K562 (cell line): ENCODE measurements at regions not wholly inside any gene's neighbourhood (a gene's known extent, or its start where the extent isn't known, plus 50 kb on each side); places are given as distances from the start of the nearest gene placed in this dataset.

Experiments
- AFF4 ChIP-seq: sonication (generic); formaldehyde crosslinking; IDR thresholded peaks from 2 replicates; pipeline ENCODE4 v1.8.0; 2023; ENCODE audit warnings: mild to moderate bottlenecking, missing genetic modification reagents
- BHLHE40 ChIP-seq: IDR thresholded peaks from 2 replicates; pipeline ENCODE4 v1.6.1; 2011; ENCODE audit warnings: low read length, improper control_type of control experiment
- CBX3 ChIP-seq, 2 experiments: IDR thresholded peaks; 1 replicate in 1 of 2; 2 replicates in 1 of 2; pipeline ENCODE4 v1.6.1; 2012; ENCODE audit warnings: inconsistent platforms in 2 of 2, low read length in 2 of 2, borderline replicate concordance in 1 of 2, control low read depth in 1 of 2
- CREB1 ChIP-seq, 2 experiments: sonication (generic) in 1 of 2; formaldehyde crosslinking in 1 of 2; IDR thresholded peaks; 2 replicates each; pipeline versions ENCODE4 v1.6.1 to v1.8.0; 2012 to 2022; ENCODE audit warnings: inconsistent platforms in 1 of 2, mild to moderate bottlenecking in 1 of 2, missing genetic modification reagents in 1 of 2, moderate library complexity in 1 of 2
- CTCF ChIP-seq, 3 experiments: IDR thresholded peaks in 2 of 3; conservative IDR thresholded peaks in 1 of 3; 2 replicates each; pipeline ENCODE4 v1.5.1; 2011 to 2012; ENCODE audit warnings: low read length in 3 of 3, mild to moderate bottlenecking in 3 of 3, control low read depth in 2 of 3, improper control_type of control experiment in 1 of 3, inconsistent platforms in 1 of 3, low read depth in 1 of 3, mixed read lengths in 1 of 3, moderate library complexity in 1 of 3; ENCODE audit not compliant: insufficient read depth in 2 of 3
- MTA3 ChIP-seq: fragments of 450-650 bp; formaldehyde crosslinking; IDR thresholded peaks from 2 replicates; pipeline ENCODE4 v1.6.1; 2017; ENCODE audit warnings: mild to moderate bottlenecking, borderline replicate concordance
- POLR2A ChIP-seq: fragments of 450-650 bp; conservative IDR thresholded peaks from 2 replicates; pipeline ENCODE4 v1.6.1; 2016
- PYGO2 ChIP-seq: fragments of 450-650 bp; IDR thresholded peaks from 2 replicates; pipeline ENCODE4 v1.6.1; 2016; ENCODE audit warnings: mild to moderate bottlenecking, missing genetic modification characterization, moderate library complexity, missing compliant biosample characterization
- RAD51 ChIP-seq: fragments of 450-650 bp; IDR thresholded peaks from 2 replicates; pipeline ENCODE4 v1.7.1; 2016; ENCODE audit warnings: low read depth, mild to moderate bottlenecking, borderline replicate concordance
- RFX7 ChIP-seq: fragments of 250-450 bp; sonication (Bioruptor Pico); IDR thresholded peaks from 2 replicates; pipeline ENCODE4 v1.5.1; 2021; ENCODE audit warnings: mild to moderate bottlenecking
- SP1 ChIP-seq: sonication (generic); formaldehyde crosslinking; IDR thresholded peaks from 2 replicates; pipeline ENCODE4 v1.8.1; 2022; ENCODE audit warnings: mild to moderate bottlenecking, missing genetic modification reagents
- SRSF9 ChIP-seq: fragments of 200-400 bp; formaldehyde crosslinking; IDR thresholded peaks from 2 replicates; pipeline ENCODE4 v1.6.1; 2017; ENCODE audit warnings: low read depth, low read length, borderline replicate concordance
- ZNF24 ChIP-seq: fragments of 450-650 bp; IDR thresholded peaks from 2 replicates; pipeline ENCODE4 v1.6.1; 2016
- TF ChIP-seq, protein P1 (sequence below): sonication (generic); formaldehyde crosslinking; IDR thresholded peaks from 2 replicates; pipeline ENCODE4 v1.8.1; 2022; ENCODE audit warnings: missing genetic modification reagents

- TF ChIP-seq CREB1 (IDR thresholded peaks at IDR 0.05), result no peak
- no peak for TF ChIP-seq CREB1 (CRISPR knock-in tag; IDR thresholded peaks at IDR 0.05)
- TF ChIP-seq RAD51, result no peak
- TF ChIP-seq CTCF (IDR thresholded peaks at IDR 0.05 in 2 of 3, conservative IDR thresholded peaks at IDR 0.05 in 1 of 3; ENCODE audit: insufficient read depth in 2 of 3, low read depth in 1 of 3, low read length in 3 of 3), result no peak
- TF ChIP-seq MTA3, result no peak
- TF ChIP-seq POLR2A, result no peak
- TF ChIP-seq BHLHE40, result no peak
- no peak for TF ChIP-seq SRSF9
- no peak for TF ChIP-seq CBX3 (IDR thresholded peaks at IDR 0.05; ENCODE audit: borderline replicate concordance in 1 of 2, low read length in 2 of 2)
- TF ChIP-seq ZNF24, result no peak
- no peak for TF ChIP-seq PYGO2 (tag)
- no peak for TF ChIP-seq AFF4 (CRISPR knock-in tag)
- TF ChIP-seq, protein P1, sequence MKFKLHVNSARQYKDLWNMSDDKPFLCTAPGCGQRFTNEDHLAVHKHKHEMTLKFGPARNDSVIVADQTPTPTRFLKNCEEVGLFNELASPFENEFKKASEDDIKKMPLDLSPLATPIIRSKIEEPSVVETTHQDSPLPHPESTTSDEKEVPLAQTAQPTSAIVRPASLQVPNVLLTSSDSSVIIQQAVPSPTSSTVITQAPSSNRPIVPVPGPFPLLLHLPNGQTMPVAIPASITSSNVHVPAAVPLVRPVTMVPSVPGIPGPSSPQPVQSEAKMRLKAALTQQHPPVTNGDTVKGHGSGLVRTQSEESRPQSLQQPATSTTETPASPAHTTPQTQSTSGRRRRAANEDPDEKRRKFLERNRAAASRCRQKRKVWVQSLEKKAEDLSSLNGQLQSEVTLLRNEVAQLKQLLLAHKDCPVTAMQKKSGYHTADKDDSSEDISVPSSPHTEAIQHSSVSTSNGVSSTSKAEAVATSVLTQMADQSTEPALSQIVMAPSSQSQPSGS, result no peak
- TF ChIP-seq SP1 (CRISPR knock-in tag), result no peak
- no peak for TF ChIP-seq RFX7 (CRISPR knock-in tag)
Measured at GRCh38 chr9:7325995-7326394, 473.6 kb downstream of the DMAC1 start.
